IMR-90 (cell line): ENCODE measurements at regions not wholly inside any gene's neighbourhood (a gene's known extent, or its start where the extent isn't known, plus 50 kb on each side); places are given as distances from the start of the nearest gene placed in this dataset.

ENCODE experiments used
- ATAC-seq: fragments of 200-7000 bp; cut with Tn5 transposase; 2 replicates; pipeline ENCODE4 v1.9.1; 2020; ENCODE audit warnings: low read depth, mild to moderate bottlenecking, moderate library complexity
- BruUV-seq: library from RNA; stranded (reverse); fragments of 400-500 nt; replicated peaks from 2 replicates; lab custom pipeline; 2021; lab: Mats Ljungman, UMichigan
- CTCF ChIA-PET: fragments of 300-600 bp; formaldehyde crosslinking; extraction: SDS; loops from one replicate; lab custom pipeline; 2021; ENCODE audit warnings: antibody characterized with exemption; lab: Yijun Ruan, JAX
- POLR2A ChIA-PET: fragments of 300-600 bp; sonication (Branson Sonifier 250); formaldehyde crosslinking; loops from one replicate; lab custom pipeline; 2022; ENCODE audit warnings: antibody characterized with exemption; ENCODE audit not compliant: unreplicated experiment; lab: Charles Lee
- DNase-seq: peaks from one replicate; pipeline ENCODE4 v3.0.0; 2013
- H2AFZ ChIP-seq: replicated peaks from 2 replicates; pipeline ENCODE3; 2013; ENCODE audit warnings: low read length, mild to moderate bottlenecking; ENCODE audit not compliant: poor library complexity
- H2AK5ac ChIP-seq: 2 replicates; pipeline ENCODE4 v1.6.1; 2013; ENCODE audit warnings: low read depth, low read length, inconsistent platforms
- H2AK9ac ChIP-seq: replicated peaks from 2 replicates; pipeline ENCODE3; 2013; ENCODE audit warnings: mild to moderate bottlenecking, low read depth, low read length, moderate library complexity; ENCODE audit not compliant: poor library complexity
- H2BK120ac ChIP-seq: 2 replicates; pipeline ENCODE4 v1.6.1; 2013; ENCODE audit warnings: low read depth, low read length, inconsistent platforms
- H2BK15ac ChIP-seq: 3 replicates; pipeline ENCODE4 v1.6.1; 2013; ENCODE audit warnings: low read depth, low read length, inconsistent platforms
- H2BK20ac ChIP-seq: 2 replicates; pipeline ENCODE4 v1.6.1; 2013; ENCODE audit warnings: low read depth, mild to moderate bottlenecking, inconsistent platforms, low read length, moderate library complexity
- H2BK5ac ChIP-seq: 2 replicates; pipeline ENCODE4 v1.6.1; 2013; ENCODE audit warnings: mild to moderate bottlenecking, low read depth, low read length, inconsistent platforms; ENCODE audit not compliant: poor library complexity, severe bottlenecking
- H3K14ac ChIP-seq: replicated peaks from 2 replicates; pipeline ENCODE4 v1.6.1; 2013; ENCODE audit warnings: low read depth, low read length, inconsistent platforms
- H3K18ac ChIP-seq: 2 replicates; pipeline ENCODE4 v1.6.1; 2013; ENCODE audit warnings: low read depth, low read length, control low read depth
- H3K23ac ChIP-seq: 2 replicates; pipeline ENCODE4 v1.6.1; 2013; ENCODE audit warnings: low read depth, low read length, inconsistent platforms
- H3K27ac ChIP-seq: 2 replicates; pipeline ENCODE4 v1.5.1; 2013; ENCODE audit warnings: mild to moderate bottlenecking, control low read depth, low read length; ENCODE audit not compliant: insufficient read depth
- H3K27me3 ChIP-seq: 2 replicates; pipeline ENCODE4 v1.6.1; 2013; ENCODE audit warnings: low read length; ENCODE audit not compliant: control insufficient read depth, insufficient read depth
- H3K36me3 ChIP-seq: 2 replicates; pipeline ENCODE4 v1.6.1; 2013; ENCODE audit warnings: low read length, mixed read lengths; ENCODE audit not compliant: control insufficient read depth, insufficient read depth
- H3K4ac ChIP-seq: 2 replicates; pipeline ENCODE4 v1.6.1; 2013; ENCODE audit warnings: low read depth, low read length, inconsistent platforms
- H3K4me1 ChIP-seq: 2 replicates; pipeline ENCODE4 v1.6.1; 2013; ENCODE audit warnings: low read length, mixed read lengths; ENCODE audit not compliant: control insufficient read depth, insufficient read depth
- H3K4me2 ChIP-seq: 2 replicates; pipeline ENCODE4 v1.6.1; 2013; ENCODE audit warnings: low read depth, mild to moderate bottlenecking, control low read depth, low read length, moderate library complexity
- H3K4me3 ChIP-seq: 2 replicates; pipeline ENCODE4 v1.5.1; 2013; ENCODE audit warnings: low read depth, mild to moderate bottlenecking, control low read depth, low read length, moderate library complexity; ENCODE audit not compliant: insufficient read depth
- H3K56ac ChIP-seq: 2 replicates; pipeline ENCODE4 v1.6.1; 2013; ENCODE audit warnings: low read length, inconsistent platforms; ENCODE audit not compliant: insufficient read depth; ENCODE audit errors: extremely low read depth
- H3K79me1 ChIP-seq, 2 experiments: 2 replicates each; pipeline ENCODE4 v1.6.1; 2013; ENCODE audit warnings: low read length in 2 of 2, inconsistent platforms in 1 of 2, low read depth in 1 of 2
- H3K9ac ChIP-seq: 2 replicates; pipeline ENCODE4 v1.6.1; 2013; ENCODE audit warnings: low read depth, low read length, control low read depth
- H3K9me1 ChIP-seq: 2 replicates; pipeline ENCODE4 v1.6.1; 2013; ENCODE audit warnings: low read length, inconsistent platforms; ENCODE audit not compliant: insufficient read depth
- H3K9me3 ChIP-seq: 2 replicates; pipeline ENCODE4 v1.6.1; 2013; ENCODE audit warnings: low read length; ENCODE audit not compliant: control insufficient read depth, insufficient read depth
- H4K20me1 ChIP-seq: 2 replicates; pipeline ENCODE4 v1.6.1; 2013; ENCODE audit warnings: low read length, inconsistent platforms; ENCODE audit not compliant: insufficient read depth
- H4K5ac ChIP-seq: 2 replicates; pipeline ENCODE4 v1.6.1; 2013; ENCODE audit warnings: mild to moderate bottlenecking, low read depth, low read length, control low read depth
- H4K8ac ChIP-seq, 2 experiments: 2 replicates each; pipeline ENCODE4 v1.6.1; 2013; ENCODE audit warnings: low read depth in 2 of 2, low read length in 2 of 2, control low read depth in 1 of 2, inconsistent platforms in 1 of 2
- H4K91ac ChIP-seq: 2 replicates; pipeline ENCODE4 v1.6.1; 2013; ENCODE audit warnings: low read depth, low read length, inconsistent platforms; ENCODE audit not compliant: insufficient read depth
- BHLHE40 ChIP-seq: fragments of 150-350 bp; IDR thresholded peaks from 2 replicates; pipeline ENCODE4 v1.6.1; 2016; ENCODE audit warnings: mild to moderate bottlenecking, low read depth, low read length
- CEBPB ChIP-seq: IDR thresholded peaks from 2 replicates; pipeline ENCODE4 v1.6.1; 2012; ENCODE audit warnings: low read depth, low read length, improper control_type of control experiment
- ELK1 ChIP-seq: fragments of 150-350 bp; IDR thresholded peaks from 2 replicates; pipeline ENCODE4 v1.6.1; 2016; ENCODE audit warnings: low read depth, mild to moderate bottlenecking, low read length, moderate library complexity, borderline replicate concordance
- FOS ChIP-seq: fragments of 150-350 bp; IDR thresholded peaks from 2 replicates; pipeline ENCODE4 v1.6.1; 2016; ENCODE audit warnings: low read depth, low read length
- MAFK ChIP-seq: IDR thresholded peaks from 2 replicates; pipeline ENCODE4 v1.6.1; 2012; ENCODE audit warnings: low read depth, low read length, improper control_type of control experiment
- POLR2A ChIP-seq: IDR thresholded peaks from 2 replicates; pipeline ENCODE4 v1.6.1; 2012; ENCODE audit warnings: mild to moderate bottlenecking, low read depth, low read length
- WGBS, 2 experiments: methylation state at CpG; one replicate each; pipeline versions ENCODE4 v1.1.5 to v1.1.7; 2013; ENCODE audit warnings: missing lambda C conversion rate in 2 of 2; ENCODE audit not compliant: insufficient read length in 1 of 2; ENCODE audit errors: extremely low coverage in 2 of 2; 5-methylcytosine and 5-hydroxymethylcytosine counted together
- dilution Hi-C: fragments of 300-500 bp; cut with HindIII; formaldehyde crosslinking; loops from one replicate; pipeline ENCODE4 v1.14.3; 2018; ENCODE audit warnings: low sequenced_read_pairs; ENCODE audit not compliant: unreplicated experiment
- in situ Hi-C: fragments of 300-500 bp; cut with MboI; formaldehyde crosslinking; loops from 3 replicates; pipeline ENCODE4 v1.14.3; 2019; ENCODE audit warnings: low sequenced_read_pairs, inconsistent platforms, mixed read lengths
- intact Hi-C: fragments of 100-400 bp; cut with micrococcal nuclease; formaldehyde crosslinking; loops from 2 replicates; pipeline ENCODE4 v1.10.0; 2022

DNA sequence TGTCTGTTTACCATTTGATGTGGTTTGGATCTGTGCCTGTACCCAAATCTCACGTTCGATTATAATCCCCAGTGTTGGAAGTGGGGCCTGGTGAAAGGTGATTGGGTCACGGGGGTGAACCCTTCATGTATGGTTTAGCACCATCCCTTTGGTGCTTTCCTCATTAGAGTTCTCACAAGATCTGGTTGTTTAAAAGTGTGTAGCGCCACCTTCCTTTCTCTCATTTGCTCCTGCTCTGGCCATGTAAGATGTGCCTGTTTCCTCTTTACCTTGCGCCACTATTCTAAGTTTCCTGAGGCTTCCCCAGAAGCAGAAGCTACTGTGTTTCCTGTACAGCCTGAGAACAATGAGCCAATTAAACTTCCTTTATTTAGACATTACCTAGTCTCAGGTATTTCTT is 610.7 kb upstream of the ADGRL3 start:
- intact Hi-C loops (no loop called here), in situ Hi-C loops (no loop called here), dilution Hi-C loops (no loop called here)
- Histone ChIP-seq H4K5ac (no peak overlapping the region), H2BK20ac (no peak overlapping the region), H3K9me3 (no peaks in the 10 kb centered on the region), H3K79me1 (no peaks in the 10 kb centered on the region), H3K4me3 (no peak overlapping the region), H4K91ac (no peak overlapping the region), H3K36me3 (no peaks in the 10 kb centered on the region), H3K9me1 (no peaks in the 10 kb centered on the region), H4K8ac (no peak overlapping the region), H3K4ac (no peak overlapping the region), H4K20me1 (no peaks in the 10 kb centered on the region), H2AK5ac (no peak overlapping the region), H2AFZ (no peak overlapping the region), H3K4me1 (no peaks in the 10 kb centered on the region), H2AK9ac (no peak overlapping the region), H3K27me3 (no peaks in the 10 kb centered on the region), H2BK15ac (no peak overlapping the region), H3K27ac (no peak overlapping the region), H3K56ac (no peak overlapping the region), H3K14ac (no peak overlapping the region), H3K9ac (no peak overlapping the region), H3K4me2 (no peak overlapping the region), H2BK5ac (no peak overlapping the region), H2BK120ac (no peak overlapping the region), H3K18ac (no peak overlapping the region), H3K23ac (no peak overlapping the region)
- CTCF ChIA-PET = no interaction called here
- no TSS peak for BruUV-seq
- POLR2A ChIA-PET = no interaction called here
- TF ChIP-seq CEBPB (no peak), POLR2A (no peak), BHLHE40 (no peak), MAFK (no peak), ELK1 (no peak), FOS (no peak)
- no CpG with 5 or more reads among the region's 5 CpGs for WGBS, 2 experiments
- DNase-seq (no peak), ATAC-seq (no peak)
